GM21360 (cell line): ENCODE measurements at regions not wholly inside any gene's neighbourhood (a gene's known extent, or its start where the extent isn't known, plus 50 kb on each side); places are given as distances from the start of the nearest gene placed in this dataset.
"Not testable (repeated sequence)": the region's sequence is repeated elsewhere in the genome, so short reads cannot be mapped to it uniquely, and the experiment has no call there.

Experiments
- ATAC-seq: cut with Tn5 transposase; IDR thresholded peaks from one replicate; pipeline ENCODE4 v1.9.1; 2021; ENCODE audit warnings: mild to moderate bottlenecking, moderate library complexity; ENCODE audit not compliant: unreplicated experiment

GRCh38 chr18:76721207-76721996 is 101.0 kb upstream of the ZNF236 start:
- no peak for ATAC-seq

- ATAC-seq: no peak
Measured at GRCh38 chr18:76720683-76721082, 101.7 kb upstream of the ZNF236 start.

GRCh38 chr18:76715012-76715610 is 107.2 kb upstream of the ZNF236 start:
- no peak for ATAC-seq

- no peak for ATAC-seq
Measured at GRCh38 chr18:76713432-76713831, 108.9 kb upstream of the ZNF236 start.

- ATAC-seq: no peak
Measured at GRCh38 chr18:76712511-76713140, 109.7 kb upstream of the ZNF236 start.

- ATAC-seq: no peak
Measured at GRCh38 chr18:76710646-76711520, 111.5 kb upstream of the ZNF236 start.

GRCh38 chr18:76709659-76710645 is 112.4 kb upstream of the ZNF236 start:
- ATAC-seq: peak; percentile 86

GRCh38 chr18:76708722-76709353 is 113.5 kb upstream of the ZNF236 start:
- ATAC-seq: no peak

- ATAC-seq: no peak
Measured at GRCh38 chr18:76708071-76708721, 114.2 kb upstream of the ZNF236 start.

- ATAC-seq: no peak
Measured at GRCh38 chr18:76707534-76707933, 114.8 kb upstream of the ZNF236 start.

- ATAC-seq: not testable (repeated sequence)
Measured at GRCh38 chr18:76704589-76704988, 117.8 kb upstream of the ZNF236 start.

GRCh38 chr18:76699923-76700322 is 122.4 kb upstream of the ZNF236 start:
- ATAC-seq: no peak

GRCh38 chr18:76697441-76697901 is 124.9 kb upstream of the ZNF236 start:
- no peak for ATAC-seq

GRCh38 chr18:76691800-76692199 is 130.6 kb upstream of the ZNF236 start:
- no peak for ATAC-seq

GRCh38 chr18:76689646-76690264 is 132.6 kb upstream of the ZNF236 start:
- ATAC-seq: no peak

- no peak for ATAC-seq
Measured at GRCh38 chr18:76688724-76689472, 133.5 kb upstream of the ZNF236 start.

- ATAC-seq: peak; percentile 45
Measured at GRCh38 chr18:76687304-76687962, 134.9 kb upstream of the ZNF236 start.
